NT2/D1 (cell line): ENCODE measurements at regions not wholly inside any gene's neighbourhood (a gene's known extent, or its start where the extent isn't known, plus 50 kb on each side); places are given as distances from the start of the nearest gene placed in this dataset.

Source experiments
- SUZ12 ChIP-seq: IDR thresholded peaks from 2 replicates; pipeline ENCODE4 v1.6.1; 2011; ENCODE audit not compliant: insufficient read length, insufficient read depth; ENCODE audit errors: extremely low read depth
- YY1 ChIP-seq: IDR thresholded peaks from 2 replicates; pipeline ENCODE4 v1.6.1; 2011; ENCODE audit not compliant: insufficient read length, insufficient read depth
- ZNF274 ChIP-seq: IDR thresholded peaks from 2 replicates; pipeline ENCODE4 v1.6.1; 2011; ENCODE audit warnings: mild to moderate bottlenecking, low read depth, low read length

GRCh38 chr7:17013204-17013603, 131.4 kb upstream of the AGR3 start:
- TF ChIP-seq YY1, result no peak
- TF ChIP-seq ZNF274, result no peak
- no peak for TF ChIP-seq SUZ12
